NB4 (cell line): ENCODE measurements at regions not wholly inside any gene's neighbourhood (a gene's known extent, or its start where the extent isn't known, plus 50 kb on each side); places are given as distances from the start of the nearest gene placed in this dataset.

ENCODE experiments used
- POLR2A ChIP-seq: IDR thresholded peaks from 2 replicates; pipeline ENCODE4 v1.6.1; 2011; ENCODE audit warnings: mild to moderate bottlenecking; ENCODE audit not compliant: insufficient read length; ENCODE audit errors: extremely low read depth
- TF ChIP-seq, protein P1 (sequence below): IDR thresholded peaks from one replicate; pipeline ENCODE4 v1.5.1; 2012; ENCODE audit warnings: low read depth, low read length

DNA sequence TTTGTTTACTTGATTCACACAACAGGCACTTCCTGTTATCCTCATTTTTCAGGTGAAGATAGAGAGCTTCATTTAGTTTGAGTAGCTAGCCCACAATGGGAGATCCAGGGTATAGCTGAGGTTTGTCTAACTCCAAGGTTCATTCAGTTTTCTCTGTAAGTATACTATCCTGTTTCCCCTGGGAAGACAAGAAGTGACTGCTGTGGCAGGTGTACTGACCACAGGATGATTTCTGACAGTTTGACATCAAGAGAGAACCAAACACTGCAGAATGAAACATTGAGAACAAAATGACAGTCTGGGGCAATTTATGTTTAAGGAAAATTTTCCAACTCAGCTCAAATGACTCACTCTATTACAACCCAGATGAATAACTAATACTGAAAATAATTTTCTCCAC, 958.0 kb downstream of the STPG2 start:
- TF ChIP-seq, protein P1, sequence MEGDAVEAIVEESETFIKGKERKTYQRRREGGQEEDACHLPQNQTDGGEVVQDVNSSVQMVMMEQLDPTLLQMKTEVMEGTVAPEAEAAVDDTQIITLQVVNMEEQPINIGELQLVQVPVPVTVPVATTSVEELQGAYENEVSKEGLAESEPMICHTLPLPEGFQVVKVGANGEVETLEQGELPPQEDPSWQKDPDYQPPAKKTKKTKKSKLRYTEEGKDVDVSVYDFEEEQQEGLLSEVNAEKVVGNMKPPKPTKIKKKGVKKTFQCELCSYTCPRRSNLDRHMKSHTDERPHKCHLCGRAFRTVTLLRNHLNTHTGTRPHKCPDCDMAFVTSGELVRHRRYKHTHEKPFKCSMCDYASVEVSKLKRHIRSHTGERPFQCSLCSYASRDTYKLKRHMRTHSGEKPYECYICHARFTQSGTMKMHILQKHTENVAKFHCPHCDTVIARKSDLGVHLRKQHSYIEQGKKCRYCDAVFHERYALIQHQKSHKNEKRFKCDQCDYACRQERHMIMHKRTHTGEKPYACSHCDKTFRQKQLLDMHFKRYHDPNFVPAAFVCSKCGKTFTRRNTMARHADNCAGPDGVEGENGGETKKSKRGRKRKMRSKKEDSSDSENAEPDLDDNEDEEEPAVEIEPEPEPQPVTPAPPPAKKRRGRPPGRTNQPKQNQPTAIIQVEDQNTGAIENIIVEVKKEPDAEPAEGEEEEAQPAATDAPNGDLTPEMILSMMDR, result no peak
- TF ChIP-seq POLR2A, result no peak
